K562 (cell line): ENCODE measurements at regions not wholly inside any gene's neighbourhood (a gene's known extent, or its start where the extent isn't known, plus 50 kb on each side); places are given as distances from the start of the nearest gene placed in this dataset.
"Not testable (repeated sequence)": the region's sequence is repeated elsewhere in the genome, so short reads cannot be mapped to it uniquely, and the experiment has no call there.

Experiments used
- ATAC-seq: fragments of 200-7000 bp; cut with Tn5 transposase; 3 replicates; pipeline ENCODE4 v1.9.1; 2020; ENCODE audit warnings: moderate library complexity
- BruUV-seq: library from RNA; stranded (reverse); fragments of 400-500 nt; replicated peaks from 2 replicates; lab custom pipeline; 2021; lab: Mats Ljungman, UMichigan
- CTCF ChIA-PET: fragments of 300-600 bp; formaldehyde crosslinking; extraction: SDS; loops from one replicate; lab custom pipeline; 2021; ENCODE audit warnings: low intra/inter-chr PET ratio; lab: Yijun Ruan, JAX
- POLR2A ChIA-PET: fragments of 300-600, 350-650 bp; sonication (Branson Sonifier 250); formaldehyde crosslinking; extraction: SDS; loops from one replicate; lab custom pipeline; 2021; ENCODE audit warnings: antibody characterized with exemption, inconsistent platforms; lab: Yijun Ruan, JAX
- DNase-seq, 4 experiments: peaks; one replicate each; pipeline versions ENCODE4 v3.0.0 to v3.0.0-alpha.2; 2011 to 2018; ENCODE audit warnings: low spot score in 3 of 4, mixed read lengths in 3 of 4; ENCODE audit errors: extremely low read depth in 1 of 4
- FAIRE-seq: peaks from 2 replicates; lab custom pipeline; 2011; peaks lifted over from hg19 to GRCh38; lab: Jason Lieb, UNC
- H2AFZ ChIP-seq: 2 replicates; pipeline ENCODE4 v1.6.0; 2011; ENCODE audit warnings: low read depth, low read length, control low read depth, inconsistent platforms
- H3K27ac ChIP-seq: fragments of 200-600 bp; 3 replicates; pipeline ENCODE4 v1.8.0; 2011; ENCODE audit warnings: low read depth, mild to moderate bottlenecking, control low read depth, inconsistent platforms, low read length, moderate library complexity, mixed read lengths; ENCODE audit errors: extremely low read depth
- H3K27me3 ChIP-seq, 2 experiments: fragments of 300-600 bp in 1 of 2; 2 replicates in 1 of 2; 3 replicates in 1 of 2; pipeline versions ENCODE4 v1.6.0 to v1.8.0; 2011; ENCODE audit warnings: inconsistent platforms in 2 of 2, low read length in 2 of 2, mild to moderate bottlenecking in 1 of 2, mixed read lengths in 1 of 2, moderate library complexity in 1 of 2; ENCODE audit not compliant: control insufficient read depth in 2 of 2, insufficient read depth in 2 of 2
- H3K36me3 ChIP-seq: fragments of 300-600 bp; 3 replicates; pipeline ENCODE4 v1.8.0; 2011; ENCODE audit warnings: mild to moderate bottlenecking, low read length, inconsistent platforms; ENCODE audit not compliant: control insufficient read depth, insufficient read depth
- H3K4me1 ChIP-seq, 2 experiments: fragments of 200-600 bp in 1 of 2; replicated peaks in 1 of 2; 2 replicates in 1 of 2; 3 replicates in 1 of 2; pipeline versions ENCODE4 v1.5.1 to v1.8.0; 2011; ENCODE audit warnings: inconsistent platforms in 2 of 2, low read length in 2 of 2, mild to moderate bottlenecking in 1 of 2, mixed read lengths in 1 of 2, moderate library complexity in 1 of 2; ENCODE audit not compliant: control insufficient read depth in 2 of 2, insufficient read depth in 2 of 2
- H3K4me2 ChIP-seq: 2 replicates; pipeline ENCODE4 v1.6.1; 2011; ENCODE audit warnings: low read length, control low read depth, inconsistent platforms, mixed read lengths; ENCODE audit not compliant: insufficient read depth
- H3K4me3 ChIP-seq: fragments of 200-600 bp; sonication (generic), shearing (Covaris generic); 2 replicates; pipeline ENCODE4 v1.5.1; 2016; ENCODE audit warnings: control low read depth, inconsistent platforms
- H3K79me2 ChIP-seq: fragments of 200-600 bp; 3 replicates; pipeline ENCODE4 v1.8.0; 2011; ENCODE audit warnings: low read length, inconsistent platforms; ENCODE audit not compliant: control insufficient read depth, insufficient read depth
- H3K9ac ChIP-seq, 2 experiments: 2 replicates each; pipeline versions ENCODE4 v1.6.0 to v1.6.1; 2011; ENCODE audit warnings: low read depth in 2 of 2, low read length in 2 of 2, control low read depth in 1 of 2, inconsistent platforms in 1 of 2, mild to moderate bottlenecking in 1 of 2, mixed read lengths in 1 of 2; ENCODE audit not compliant: insufficient read depth in 1 of 2
- H3K9me1 ChIP-seq: one replicate; pipeline ENCODE4 v1.6.0; 2011; ENCODE audit warnings: inconsistent platforms, mild to moderate bottlenecking, low read length, moderate library complexity; ENCODE audit not compliant: control insufficient read depth, insufficient read depth
- H3K9me3 ChIP-seq: replicated peaks from 2 replicates; pipeline ENCODE4 v1.5.1; 2011; ENCODE audit warnings: low read depth, low read length, inconsistent platforms; ENCODE audit not compliant: control insufficient read depth, insufficient read depth
- H4K20me1 ChIP-seq: replicated peaks from 2 replicates; pipeline ENCODE4 v1.6.1; 2011; ENCODE audit warnings: low read length, inconsistent platforms, mixed read lengths; ENCODE audit not compliant: control insufficient read depth, insufficient read depth
- WGBS: fragments of 100-300 bp; shearing (Covaris generic); methylation state at CpG from one replicate; pipeline ENCODE4 v1.1.6; 2016; ENCODE audit warnings: low coverage, mixed read lengths; ENCODE audit not compliant: insufficient coverage; ENCODE audit errors: missing lambda C conversion rate; 5-methylcytosine and 5-hydroxymethylcytosine counted together
- in situ Hi-C: fragments of 300-500 bp; cut with MboI; formaldehyde crosslinking; loops from 4 replicates; pipeline ENCODE4 v1.15.0; 2018; ENCODE audit warnings: inconsistent platforms, mixed read lengths
- intact Hi-C: fragments of 100-400 bp; cut with micrococcal nuclease; formaldehyde crosslinking; loops from 2 replicates; pipeline ENCODE4 v1.14.2; 2022

DNA sequence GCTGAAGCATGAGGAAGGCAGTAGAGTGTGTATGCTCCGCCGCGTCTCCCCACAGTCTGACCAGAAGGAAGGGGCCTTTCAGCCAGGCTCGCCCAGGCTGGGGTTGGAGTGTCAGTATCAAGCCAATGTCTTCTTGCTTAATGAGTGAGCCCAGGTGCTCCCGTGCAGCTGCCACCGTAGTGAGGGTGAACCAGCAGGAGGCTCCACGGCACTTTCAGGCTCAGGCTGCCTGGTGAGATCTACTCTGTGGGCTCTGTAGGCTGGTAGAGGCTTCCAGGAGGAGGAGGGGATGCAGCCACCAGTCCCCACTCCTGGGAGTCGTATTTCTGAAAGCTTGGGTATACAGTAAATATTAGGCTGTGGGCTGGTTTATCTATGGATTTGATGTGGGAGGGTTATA is 98.1 kb upstream of the ADCY2 start:
- H3K4me1 ChIP-seq, intact Hi-C loops, H3K79me2 ChIP-seq: not testable (repeated sequence)

GRCh38 chr5:7299731-7300130 is 96.2 kb upstream of the ADCY2 start:
- not testable (repeated sequence) for H3K9ac ChIP-seq

More for the DNA sequence above, 98.1 kb upstream of the ADCY2 start:
- WGBS, result no CpG with 5 or more reads among the region's 8 CpGs
- H3K4me3 ChIP-seq, POLR2A ChIA-PET, DNase-seq, H3K9ac ChIP-seq, CTCF ChIA-PET, H3K36me3 ChIP-seq, H3K27ac ChIP-seq, H3K9me1 ChIP-seq, H4K20me1 ChIP-seq, FAIRE-seq, H3K9me3 ChIP-seq, ATAC-seq, H3K4me2 ChIP-seq, in situ Hi-C loops, H2AFZ ChIP-seq, H3K27me3 ChIP-seq, BruUV-seq: not testable (repeated sequence)

GRCh38 chr5:7305000-7305674 is 90.8 kb upstream of the ADCY2 start:
- H3K9ac ChIP-seq, intact Hi-C loops, H3K27me3 ChIP-seq, in situ Hi-C loops, H3K36me3 ChIP-seq, BruUV-seq, FAIRE-seq, DNase-seq, H3K27ac ChIP-seq, CTCF ChIA-PET, POLR2A ChIA-PET, H2AFZ ChIP-seq, H3K4me2 ChIP-seq, H3K9me3 ChIP-seq, H3K9me1 ChIP-seq, H3K4me1 ChIP-seq, H3K4me3 ChIP-seq, H4K20me1 ChIP-seq, H3K79me2 ChIP-seq, ATAC-seq: not testable (repeated sequence)
- 0% methylated on average over 3 of the region's 6 CpGs for WGBS

More at GRCh38 chr5:7299731-7300130, 96.2 kb upstream of the ADCY2 start:
- H3K36me3 ChIP-seq, H2AFZ ChIP-seq, H3K4me1 ChIP-seq, FAIRE-seq, H3K9me1 ChIP-seq, H3K79me2 ChIP-seq, H3K4me3 ChIP-seq, H3K4me2 ChIP-seq, H3K9me3 ChIP-seq, H3K27me3 ChIP-seq, ATAC-seq, BruUV-seq, POLR2A ChIA-PET, H3K27ac ChIP-seq, DNase-seq, CTCF ChIA-PET, in situ Hi-C loops, intact Hi-C loops, H4K20me1 ChIP-seq: not testable (repeated sequence)
- 0% methylated on average over 9 of the region's 10 CpGs for WGBS
